HFF-Myc (cell line): ENCODE measurements at regions not wholly inside any gene's neighbourhood (a gene's known extent, or its start where the extent isn't known, plus 50 kb on each side); places are given as distances from the start of the nearest gene placed in this dataset.
"Not testable (repeated sequence)": the region's sequence is repeated elsewhere in the genome, so short reads cannot be mapped to it uniquely, and the experiment has no call there.

Source experiments
- DNase-seq: peaks from one replicate; pipeline ENCODE4 v3.0.0-alpha.2; 2011; ENCODE audit warnings: low read depth; ENCODE audit errors: extremely low read depth
- H3K4me3 ChIP-seq: replicated peaks from 2 replicates; pipeline ENCODE4 v1.5.1; 2011; ENCODE audit warnings: low read depth, mild to moderate bottlenecking, control low read depth, low read length
- TF ChIP-seq, protein P1 (sequence below): IDR thresholded peaks from 2 replicates; pipeline ENCODE4 v1.5.1; 2012; ENCODE audit warnings: mild to moderate bottlenecking, low read depth, low read length, control low read depth; ENCODE audit errors: missing control alignments

DNA sequence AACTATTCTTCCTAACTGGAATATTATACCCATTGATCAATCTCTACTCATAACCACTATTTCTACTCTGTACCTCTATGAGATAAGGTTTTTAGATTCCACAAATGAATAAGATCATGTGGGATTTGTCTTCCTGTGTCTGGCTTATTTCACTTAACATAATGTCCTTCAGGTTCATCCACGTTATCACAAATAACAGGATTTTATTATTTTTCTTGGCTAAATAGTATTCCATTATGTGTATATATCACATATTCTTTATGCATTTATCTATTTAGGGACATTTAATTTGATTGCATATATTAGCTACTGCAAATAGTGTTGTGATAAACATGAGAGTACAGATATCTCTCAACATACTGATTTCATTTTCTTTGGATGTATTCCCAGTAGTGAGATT, 823.0 kb upstream of the ADGRB3 start:
- H3K4me3 ChIP-seq, result no peak overlapping the region
- TF ChIP-seq, protein P1, sequence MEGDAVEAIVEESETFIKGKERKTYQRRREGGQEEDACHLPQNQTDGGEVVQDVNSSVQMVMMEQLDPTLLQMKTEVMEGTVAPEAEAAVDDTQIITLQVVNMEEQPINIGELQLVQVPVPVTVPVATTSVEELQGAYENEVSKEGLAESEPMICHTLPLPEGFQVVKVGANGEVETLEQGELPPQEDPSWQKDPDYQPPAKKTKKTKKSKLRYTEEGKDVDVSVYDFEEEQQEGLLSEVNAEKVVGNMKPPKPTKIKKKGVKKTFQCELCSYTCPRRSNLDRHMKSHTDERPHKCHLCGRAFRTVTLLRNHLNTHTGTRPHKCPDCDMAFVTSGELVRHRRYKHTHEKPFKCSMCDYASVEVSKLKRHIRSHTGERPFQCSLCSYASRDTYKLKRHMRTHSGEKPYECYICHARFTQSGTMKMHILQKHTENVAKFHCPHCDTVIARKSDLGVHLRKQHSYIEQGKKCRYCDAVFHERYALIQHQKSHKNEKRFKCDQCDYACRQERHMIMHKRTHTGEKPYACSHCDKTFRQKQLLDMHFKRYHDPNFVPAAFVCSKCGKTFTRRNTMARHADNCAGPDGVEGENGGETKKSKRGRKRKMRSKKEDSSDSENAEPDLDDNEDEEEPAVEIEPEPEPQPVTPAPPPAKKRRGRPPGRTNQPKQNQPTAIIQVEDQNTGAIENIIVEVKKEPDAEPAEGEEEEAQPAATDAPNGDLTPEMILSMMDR, result no peak
- no peak for DNase-seq

DNA sequence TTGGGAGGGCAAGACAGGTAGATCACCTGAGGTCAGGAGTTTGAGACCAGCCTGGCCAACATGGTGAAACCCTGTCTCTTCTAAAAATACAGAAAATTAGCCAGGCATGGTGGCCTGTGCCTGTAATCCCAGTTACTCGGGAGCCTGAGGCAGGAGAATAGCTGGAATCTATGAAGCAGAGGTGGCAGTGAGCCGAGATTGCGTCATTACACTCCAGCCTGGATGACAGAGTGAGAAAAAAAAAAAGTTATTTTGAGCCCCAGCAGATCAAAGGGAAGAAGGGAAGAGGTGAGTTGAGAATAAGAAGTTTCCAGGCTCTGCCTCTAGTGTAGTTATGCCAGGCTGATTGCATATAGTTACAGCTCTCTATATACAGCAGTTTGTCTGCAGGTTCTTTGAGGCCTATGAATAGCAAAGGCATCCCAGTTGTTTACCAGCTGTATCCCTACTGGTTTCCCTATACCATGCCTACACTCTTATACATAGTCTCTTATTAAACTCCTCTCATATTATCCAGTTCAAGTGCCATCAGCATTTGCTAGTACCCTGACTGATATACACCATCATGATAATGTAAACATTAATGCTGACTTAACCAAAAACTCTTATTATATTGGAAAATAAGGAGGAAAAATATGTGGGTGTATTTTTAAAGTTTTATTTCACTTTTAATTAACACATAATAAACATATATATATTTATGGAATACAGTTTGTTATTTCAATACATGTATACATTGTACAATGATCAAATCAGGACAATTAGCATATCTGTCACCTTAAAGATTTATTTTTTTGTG, 823.6 kb upstream of the ADGRB3 start:
- no peak overlapping the region for H3K4me3 ChIP-seq
- TF ChIP-seq, protein P1, result no peak
- no peak for DNase-seq

DNA sequence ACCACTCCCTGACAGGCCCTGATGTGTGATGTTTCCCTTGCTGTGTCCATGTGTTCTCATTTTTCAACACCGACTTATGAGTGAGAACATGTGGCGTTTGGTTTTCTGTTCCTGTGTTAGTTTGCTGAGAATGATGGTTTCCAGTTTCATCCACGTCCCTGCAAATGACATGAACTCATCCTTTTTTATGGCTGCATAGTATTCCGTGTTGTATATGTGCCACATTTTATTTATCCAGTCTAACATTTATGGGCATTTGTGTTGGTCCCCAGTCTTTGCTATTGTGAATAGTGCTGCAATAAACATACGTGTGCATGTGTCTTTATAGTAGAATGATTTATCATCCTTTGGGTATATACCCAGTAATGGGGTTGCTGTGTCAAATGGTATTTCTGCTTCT, 830.3 kb upstream of the ADGRB3 start:
- H3K4me3 ChIP-seq, DNase-seq: not testable (repeated sequence)

DNA sequence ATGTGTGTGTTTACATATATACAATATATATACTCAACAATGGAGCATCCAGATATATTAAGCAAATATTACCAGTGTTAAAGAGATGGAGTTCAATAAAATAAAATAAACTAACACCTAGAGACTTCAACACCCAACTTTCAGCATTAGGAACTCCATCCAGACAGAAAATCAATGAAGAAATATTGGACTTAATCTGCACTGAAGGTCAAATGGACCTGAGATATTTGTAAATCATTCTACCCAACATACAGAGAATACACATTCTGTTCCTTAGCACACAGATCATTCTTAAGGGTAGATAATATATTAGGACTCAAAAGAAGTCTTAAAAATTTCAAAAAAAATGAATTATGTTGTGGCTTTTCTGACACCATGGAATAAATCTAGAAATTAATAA, 832.3 kb upstream of the ADGRB3 start:
- TF ChIP-seq, protein P1, result no peak
- DNase-seq, result no peak
- no peak overlapping the region for H3K4me3 ChIP-seq

DNA sequence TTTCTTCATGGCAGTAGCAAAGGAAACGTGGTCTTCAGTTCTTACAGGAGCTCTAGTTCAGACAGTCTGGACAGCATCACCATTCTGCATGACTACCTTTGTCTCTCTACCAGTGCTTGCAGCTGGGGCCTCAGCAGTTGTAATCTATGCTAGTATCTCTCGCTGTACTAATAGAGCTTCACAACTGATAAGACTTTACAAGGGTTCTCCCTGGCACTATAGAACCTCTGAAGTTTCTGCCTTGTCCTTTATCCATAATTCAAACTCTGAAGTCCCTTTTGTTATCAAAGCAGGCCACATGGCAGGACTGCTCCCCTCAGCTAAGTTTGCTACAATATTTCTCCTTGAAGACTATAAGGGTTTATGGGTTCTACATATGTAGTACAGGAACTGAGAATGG, 842.1 kb upstream of the ADGRB3 start:
- TF ChIP-seq, protein P1, result no peak
- H3K4me3 ChIP-seq, result no peak overlapping the region
- no peak for DNase-seq

DNA sequence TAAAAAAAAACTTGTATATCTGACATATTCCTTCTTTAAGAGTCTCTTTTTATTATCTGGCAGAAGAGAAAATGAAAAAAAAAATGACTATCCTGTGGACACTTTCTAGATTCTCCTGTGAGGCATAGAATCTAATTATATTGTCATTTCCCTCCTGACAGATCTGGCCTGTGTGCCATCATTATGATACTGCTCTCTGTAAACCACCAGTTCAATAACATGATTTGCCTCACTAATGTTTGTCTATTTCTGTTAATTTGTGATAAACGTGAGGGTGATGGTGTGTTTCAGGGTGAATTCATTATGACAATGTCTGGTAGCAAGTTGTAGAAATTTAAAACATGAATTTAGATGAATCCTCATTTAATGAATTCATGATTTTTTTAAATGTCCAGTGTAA, 844.5 kb upstream of the ADGRB3 start:
- no peak overlapping the region for H3K4me3 ChIP-seq
- no peak for DNase-seq
- TF ChIP-seq, protein P1, result no peak

DNA sequence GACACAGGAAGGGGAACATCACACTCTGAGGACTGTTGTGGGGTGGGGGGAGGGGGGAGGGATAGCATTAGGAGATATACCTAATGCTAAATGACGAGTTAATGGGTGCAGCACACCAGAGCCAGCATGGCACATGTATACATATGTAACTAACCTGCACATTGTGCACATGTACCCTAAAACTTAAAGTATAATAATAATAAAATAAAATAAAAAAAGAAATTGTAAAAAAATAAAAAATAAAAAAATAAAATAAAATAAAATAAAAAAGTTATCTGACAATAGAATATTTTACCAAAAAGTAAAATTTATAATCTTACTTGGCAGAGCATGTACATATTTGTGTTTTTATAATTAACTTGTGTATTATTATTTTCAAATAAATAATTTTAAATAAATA, 848.0 kb upstream of the ADGRB3 start:
- not testable (repeated sequence) for DNase-seq, H3K4me3 ChIP-seq

DNA sequence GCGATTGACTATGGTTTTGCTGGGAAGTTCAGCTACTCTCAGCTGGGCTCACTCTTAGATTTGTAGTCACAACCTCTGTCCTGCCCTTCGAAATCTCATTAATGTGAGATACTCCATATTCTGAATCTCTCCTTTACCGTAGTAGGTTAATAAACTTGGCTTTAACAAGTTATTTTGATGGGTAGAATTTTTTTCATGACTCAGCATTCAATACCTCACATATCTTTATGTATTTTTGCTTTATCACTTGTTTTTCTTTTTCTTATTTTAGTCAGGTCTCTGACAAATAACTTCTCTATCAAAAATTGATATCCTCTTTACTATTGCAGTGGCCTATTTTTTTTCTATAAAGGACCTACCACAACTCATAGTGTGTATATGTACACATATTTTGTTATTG, 855.2 kb upstream of the ADGRB3 start:
- no peak for DNase-seq
- TF ChIP-seq, protein P1, result no peak
- H3K4me3 ChIP-seq, result no peak overlapping the region
